ENCODE measurements at regions not wholly inside any gene's neighbourhood (a gene's known extent, or its start where the extent isn't known, plus 50 kb on each side); places are given as distances from the start of the nearest gene placed in this dataset.

DNA sequence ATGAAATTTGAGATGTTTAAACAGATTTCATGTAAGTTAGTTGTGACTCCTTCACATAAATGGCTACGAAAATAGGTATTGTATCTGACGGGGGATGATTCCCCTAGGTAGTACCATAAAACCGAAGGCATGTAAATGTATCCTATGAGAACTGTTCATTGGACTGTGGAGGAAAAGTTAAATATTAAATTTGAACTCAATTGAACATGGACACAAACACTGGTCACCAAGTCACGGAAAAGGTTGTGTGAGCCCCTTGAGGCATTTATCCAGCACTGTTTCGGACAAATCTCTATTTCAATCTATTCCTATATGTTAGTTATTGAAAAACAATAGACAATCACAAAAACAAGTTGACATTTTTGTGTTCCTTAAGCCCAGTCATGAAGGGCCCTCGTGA lies 1014.3 kb upstream of the NOVA1 start:
- Histone ChIP-seq H3K4me1 (ENCODE audit: insufficient read depth, low read length, poor library complexity, severe bottlenecking) (no peaks in the 10 kb centered on the region), H3K36me3 (ENCODE audit: insufficient read depth, low read length, poor library complexity, severe bottlenecking) (no peaks in the 10 kb centered on the region), H3K4me3 (ENCODE audit: low read depth, low read length, poor library complexity, severe bottlenecking) (no peak overlapping the region), H3K9me3 (ENCODE audit: low read depth, low read length, poor library complexity, severe bottlenecking) (no peaks in the 10 kb centered on the region), H3K27ac (ENCODE audit: low read depth, low read length, poor library complexity, severe bottlenecking) (no peak overlapping the region), H3K27me3 (replicated peaks; ENCODE audit: insufficient read depth, low read depth, low read length, poor library complexity) (no peaks in the 10 kb centered on the region)
- no TSS peak for BruUV-seq (replicated peaks)
- ChIA-PET POLR2A (ENCODE audit: low non-redundant PET) (no interaction called here), CTCF (no interaction called here)
- DNase-seq (ENCODE audit: low spot score), result no peak
- intact Hi-C loops (cut with micrococcal nuclease; ENCODE audit: unreplicated experiment), result no loop called here
- no peak for TF ChIP-seq EZH2 (IDR thresholded peaks at IDR 0.05; ENCODE audit: borderline replicate concordance, low read depth, low read length, poor library complexity, severe bottlenecking)
- TF ChIP-seq, protein P1, sequence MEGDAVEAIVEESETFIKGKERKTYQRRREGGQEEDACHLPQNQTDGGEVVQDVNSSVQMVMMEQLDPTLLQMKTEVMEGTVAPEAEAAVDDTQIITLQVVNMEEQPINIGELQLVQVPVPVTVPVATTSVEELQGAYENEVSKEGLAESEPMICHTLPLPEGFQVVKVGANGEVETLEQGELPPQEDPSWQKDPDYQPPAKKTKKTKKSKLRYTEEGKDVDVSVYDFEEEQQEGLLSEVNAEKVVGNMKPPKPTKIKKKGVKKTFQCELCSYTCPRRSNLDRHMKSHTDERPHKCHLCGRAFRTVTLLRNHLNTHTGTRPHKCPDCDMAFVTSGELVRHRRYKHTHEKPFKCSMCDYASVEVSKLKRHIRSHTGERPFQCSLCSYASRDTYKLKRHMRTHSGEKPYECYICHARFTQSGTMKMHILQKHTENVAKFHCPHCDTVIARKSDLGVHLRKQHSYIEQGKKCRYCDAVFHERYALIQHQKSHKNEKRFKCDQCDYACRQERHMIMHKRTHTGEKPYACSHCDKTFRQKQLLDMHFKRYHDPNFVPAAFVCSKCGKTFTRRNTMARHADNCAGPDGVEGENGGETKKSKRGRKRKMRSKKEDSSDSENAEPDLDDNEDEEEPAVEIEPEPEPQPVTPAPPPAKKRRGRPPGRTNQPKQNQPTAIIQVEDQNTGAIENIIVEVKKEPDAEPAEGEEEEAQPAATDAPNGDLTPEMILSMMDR (conservative IDR thresholded peaks at IDR 0.05; ENCODE audit: low read depth, low read length), result no peak

DNA sequence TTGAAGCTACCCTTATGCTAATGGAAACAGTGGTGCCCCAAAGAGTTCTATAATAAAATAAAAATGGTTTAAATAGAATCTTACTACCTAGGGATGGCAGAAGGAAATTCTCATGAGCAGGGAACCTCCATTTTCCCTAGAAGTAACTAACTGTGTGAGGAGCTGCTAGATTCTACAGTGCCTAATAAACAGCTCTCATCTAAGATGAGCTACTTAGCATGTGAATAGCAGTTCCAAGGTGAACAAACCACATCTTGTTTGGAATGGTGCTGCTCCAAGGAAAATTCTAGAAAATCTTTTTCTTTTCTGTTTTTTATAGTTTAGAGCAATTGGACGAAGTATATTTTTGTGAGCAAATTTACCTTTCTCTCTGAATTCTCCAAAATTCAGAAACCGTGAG lies 1015.3 kb upstream of the NOVA1 start:
- Histone ChIP-seq H3K27me3 (replicated peaks; ENCODE audit: insufficient read depth, low read depth, low read length, poor library complexity) (no peaks in the 10 kb centered on the region), H3K36me3 (ENCODE audit: insufficient read depth, low read length, poor library complexity, severe bottlenecking) (no peaks in the 10 kb centered on the region), H3K4me1 (ENCODE audit: insufficient read depth, low read length, poor library complexity, severe bottlenecking) (no peaks in the 10 kb centered on the region), H3K27ac (ENCODE audit: low read depth, low read length, poor library complexity, severe bottlenecking) (no peak overlapping the region), H3K9me3 (ENCODE audit: low read depth, low read length, poor library complexity, severe bottlenecking) (no peaks in the 10 kb centered on the region), H3K4me3 (ENCODE audit: low read depth, low read length, poor library complexity, severe bottlenecking) (no peak overlapping the region)
- TF ChIP-seq EZH2 (IDR thresholded peaks at IDR 0.05; ENCODE audit: borderline replicate concordance, low read depth, low read length, poor library complexity, severe bottlenecking), result no peak
- TF ChIP-seq, protein P1 (conservative IDR thresholded peaks at IDR 0.05; ENCODE audit: low read depth, low read length), result no peak
- no TSS peak for BruUV-seq (replicated peaks)
- POLR2A ChIA-PET (ENCODE audit: low non-redundant PET), result no interaction called here
- intact Hi-C loops (cut with micrococcal nuclease; ENCODE audit: unreplicated experiment), result no loop called here
- CTCF ChIA-PET, result no interaction called here
- DNase-seq (ENCODE audit: low spot score), result no peak

GRCh38 chr14:27623782-27624181 lies 1025.9 kb upstream of the NOVA1 start:
- POLR2A ChIA-PET (ENCODE audit: low non-redundant PET), result no interaction called here
- no TSS peak for BruUV-seq (replicated peaks)
- no peak for TF ChIP-seq EZH2 (IDR thresholded peaks at IDR 0.05; ENCODE audit: borderline replicate concordance, low read depth, low read length, poor library complexity, severe bottlenecking)
- TF ChIP-seq, protein P1 (conservative IDR thresholded peaks at IDR 0.05; ENCODE audit: low read depth, low read length), result no peak
- CTCF ChIA-PET, result no interaction called here
- no peaks in the 10 kb centered on the region for H3K36me3 ChIP-seq (ENCODE audit: insufficient read depth, low read length, poor library complexity, severe bottlenecking)
- H3K4me3 ChIP-seq (ENCODE audit: low read depth, low read length, poor library complexity, severe bottlenecking), result no peak overlapping the region
- H3K27ac ChIP-seq (ENCODE audit: low read depth, low read length, poor library complexity, severe bottlenecking), result no peak overlapping the region
- peaks cover 11% of the 10 kb centered on the region for H3K9me3 ChIP-seq (ENCODE audit: low read depth, low read length, poor library complexity, severe bottlenecking)
- intact Hi-C loops (cut with micrococcal nuclease; ENCODE audit: unreplicated experiment), result no loop called here
- no peaks in the 10 kb centered on the region for H3K27me3 ChIP-seq (replicated peaks; ENCODE audit: insufficient read depth, low read depth, low read length, poor library complexity)
- DNase-seq (ENCODE audit: low spot score), result no peak
- H3K4me1 ChIP-seq (ENCODE audit: insufficient read depth, low read length, poor library complexity, severe bottlenecking), result no peaks in the 10 kb centered on the region

Data from A673 (cell line).